GM23338 (cell line): ENCODE measurements at regions not wholly inside any gene's neighbourhood (a gene's known extent, or its start where the extent isn't known, plus 50 kb on each side); places are given as distances from the start of the nearest gene placed in this dataset.

ENCODE experiments used
- ATAC-seq: fragments of 200-7000 bp; cut with Tn5 transposase; 3 replicates; pipeline ENCODE4 v1.9.1; 2020
- DNase-seq: peaks from one replicate; pipeline ENCODE4 v3.0.0-alpha.2; 2015; ENCODE audit warnings: low spot score
- H2AFZ ChIP-seq: fragments of 200-600 bp; sonication (generic); 2 replicates; pipeline ENCODE4 v1.8.0; 2016; ENCODE audit warnings: antibody characterized with exemption, mild to moderate bottlenecking, moderate library complexity
- H3F3A ChIP-seq: fragments of 200-600 bp; sonication (generic); replicated peaks from 2 replicates; pipeline ENCODE4 v1.8.0; 2017; ENCODE audit warnings: antibody characterized with exemption, mixed run types, low read depth
- H3K27ac ChIP-seq: fragments of 200-600 bp; sonication (generic); 2 replicates; pipeline ENCODE4 v1.6.1; 2016; ENCODE audit warnings: low read depth
- H3K27me3 ChIP-seq: fragments of 200-600 bp; sonication (generic); 2 replicates; pipeline ENCODE4 v1.8.0; 2016; ENCODE audit warnings: mild to moderate bottlenecking, mixed run types, moderate library complexity; ENCODE audit not compliant: insufficient read depth
- H3K36me3 ChIP-seq: fragments of 200-600 bp; sonication (generic); 2 replicates; pipeline ENCODE4 v1.8.0; 2016; ENCODE audit warnings: mild to moderate bottlenecking; ENCODE audit not compliant: insufficient read depth
- H3K4me1 ChIP-seq: fragments of 200-600 bp; sonication (generic); 2 replicates; pipeline ENCODE4 v1.8.0; 2016; ENCODE audit warnings: mild to moderate bottlenecking, moderate library complexity; ENCODE audit not compliant: insufficient read depth
- H3K4me2 ChIP-seq: fragments of 200-600 bp; sonication (generic); 2 replicates; pipeline ENCODE4 v1.7.1; 2017; ENCODE audit warnings: mixed run types
- H3K4me3 ChIP-seq: fragments of 200-600 bp; sonication (generic); 2 replicates; pipeline ENCODE4 v1.6.1; 2016; ENCODE audit warnings: mixed run types
- H3K79me2 ChIP-seq: fragments of 200-600 bp; sonication (generic); replicated peaks from 2 replicates; pipeline ENCODE4 v1.8.0; 2017; ENCODE audit warnings: mild to moderate bottlenecking; ENCODE audit not compliant: insufficient read depth
- H3K9me2 ChIP-seq: fragments of 200-600 bp; sonication (generic); 2 replicates; pipeline ENCODE4 v1.8.0; 2017; ENCODE audit not compliant: insufficient read depth
- H4K20me1 ChIP-seq: fragments of 200-600 bp; sonication (generic); replicated peaks from 2 replicates; pipeline ENCODE4 v1.8.0; 2017; ENCODE audit warnings: mild to moderate bottlenecking; ENCODE audit not compliant: insufficient read depth
- H3K27ac Mint-ChIP-seq: 2 replicates; pipeline ENCODE4 v1.8.0; 2020; ENCODE audit warnings: inconsistent platforms, mild to moderate bottlenecking, moderate library complexity, mixed read lengths
- H3K27me3 Mint-ChIP-seq: 3 replicates; pipeline ENCODE4 v1.8.0; 2022; ENCODE audit warnings: low read depth, mild to moderate bottlenecking, moderate library complexity, mixed read lengths, inconsistent platforms; ENCODE audit not compliant: insufficient read depth, poor library complexity
- H3K36me3 Mint-ChIP-seq: 3 replicates; pipeline ENCODE4 v1.8.0; 2021; ENCODE audit warnings: low read depth, mild to moderate bottlenecking, inconsistent platforms, moderate library complexity, mixed read lengths
- H3K4me1 Mint-ChIP-seq: 3 replicates; pipeline ENCODE4 v1.8.0; 2020; ENCODE audit warnings: mild to moderate bottlenecking, inconsistent platforms, mixed read lengths
- H3K4me3 Mint-ChIP-seq: 3 replicates; pipeline ENCODE4 v1.8.0; 2021; ENCODE audit warnings: moderate library complexity, mild to moderate bottlenecking, inconsistent platforms, mixed read lengths
- H3K9me3 Mint-ChIP-seq: 3 replicates; pipeline ENCODE4 v1.8.0; 2020; ENCODE audit warnings: moderate library complexity, mild to moderate bottlenecking, inconsistent platforms, mixed read lengths
- CREB1 ChIP-seq: fragments of 250-450 bp; sonication (Bioruptor Pico); IDR thresholded peaks from 2 replicates; pipeline ENCODE4 v1.5.0; 2020; ENCODE audit warnings: low read depth, mild to moderate bottlenecking, moderate library complexity
- EZH2 ChIP-seq: fragments of 200-600 bp; sonication (generic); IDR thresholded peaks from one replicate; pipeline ENCODE4 v1.8.0; 2017; ENCODE audit warnings: antibody characterized with exemption, mild to moderate bottlenecking, low read depth; ENCODE audit not compliant: unreplicated experiment
- EZH2phosphoT487 ChIP-seq: fragments of 200-600 bp; sonication (generic); IDR thresholded peaks from one replicate; pipeline ENCODE4 v1.8.1; 2018; ENCODE audit warnings: antibody characterized with exemption; ENCODE audit not compliant: unreplicated experiment
- JUNB ChIP-seq: IDR thresholded peaks from one replicate; pipeline ENCODE4 v1.6.1; 2016; ENCODE audit warnings: antibody characterized with exemption; ENCODE audit not compliant: unreplicated experiment
- NANOG ChIP-seq: IDR thresholded peaks from 2 replicates; pipeline ENCODE4 v1.6.1; 2016; ENCODE audit warnings: antibody characterized with exemption, borderline replicate concordance
- POLR2AphosphoS5 ChIP-seq: IDR thresholded peaks from 2 replicates; pipeline ENCODE4 v1.6.1; 2016; ENCODE audit warnings: antibody characterized with exemption, low read depth
- STAT1 ChIP-seq: IDR thresholded peaks from one replicate; pipeline ENCODE4 v1.6.1; 2016; ENCODE audit warnings: antibody characterized with exemption; ENCODE audit not compliant: unreplicated experiment
- ZNF114 ChIP-seq: fragments of 250-450 bp; sonication (Bioruptor Pico); IDR thresholded peaks from 2 replicates; pipeline ENCODE4 v1.5.0; 2020; ENCODE audit warnings: mild to moderate bottlenecking, moderate library complexity
- ZNF331 ChIP-seq: fragments of 250-450 bp; sonication (Bioruptor Pico); IDR thresholded peaks from 2 replicates; pipeline ENCODE4 v1.5.0; 2020; ENCODE audit warnings: low read depth, mild to moderate bottlenecking, moderate library complexity
- ZNF462 ChIP-seq: fragments of 250-450 bp; sonication (Bioruptor Pico); IDR thresholded peaks from 2 replicates; pipeline ENCODE4 v1.5.0; 2020; ENCODE audit warnings: mild to moderate bottlenecking, moderate library complexity
- TF ChIP-seq, protein P1 (sequence below): IDR thresholded peaks from 2 replicates; pipeline ENCODE4 v1.6.1; 2016; ENCODE audit warnings: antibody characterized with exemption
- TF ChIP-seq, protein P2 (sequence below): IDR thresholded peaks from one replicate; pipeline ENCODE4 v1.6.1; 2018; ENCODE audit warnings: antibody characterized with exemption; ENCODE audit not compliant: unreplicated experiment
- TF ChIP-seq, protein P3 (sequence below), 2 experiments: fragments of 200-600 bp in 1 of 2; sonication (generic) in 1 of 2; conservative IDR thresholded peaks; 2 replicates each; pipeline versions ENCODE4 v1.5.1 to v1.6.1; 2016 to 2017; ENCODE audit warnings: antibody characterized with exemption in 2 of 2, low read depth in 2 of 2, mild to moderate bottlenecking in 2 of 2, moderate library complexity in 1 of 2

GRCh38 chr10:78543031-78543748, 509.5 kb downstream of the RPS24 start:
- Histone ChIP-seq H3K4me1 (no peaks in the 10 kb centered on the region), H3K27me3 (no peaks in the 10 kb centered on the region), H3K4me3 (no peak overlapping the region), H3F3A (no peaks in the 10 kb centered on the region), H3K9me2 (peaks cover 8% of the 10 kb centered on the region; the same call in 1 of the 2 replicates), H3K4me2 (no peak overlapping the region), H4K20me1 (no peaks in the 10 kb centered on the region), H3K36me3 (no peaks in the 10 kb centered on the region), H3K79me2 (no peaks in the 10 kb centered on the region), H3K27ac (no peak overlapping the region), H2AFZ (peak overlapping the region; percentile 52; the same call in 1 of the 2 replicates)
- H3K27ac Mint-ChIP-seq, result no peak overlapping the region
- TF ChIP-seq ZNF462 (no peak), CREB1 (no peak), POLR2AphosphoS5 (no peak), NANOG (no peak), EZH2 (no peak), ZNF331 (CRISPR knock-in tag) (no peak), ZNF114 (CRISPR knock-in tag) (no peak), JUNB (no peak), EZH2phosphoT487 (no peak), STAT1 (no peak)
- TF ChIP-seq, protein P1, sequence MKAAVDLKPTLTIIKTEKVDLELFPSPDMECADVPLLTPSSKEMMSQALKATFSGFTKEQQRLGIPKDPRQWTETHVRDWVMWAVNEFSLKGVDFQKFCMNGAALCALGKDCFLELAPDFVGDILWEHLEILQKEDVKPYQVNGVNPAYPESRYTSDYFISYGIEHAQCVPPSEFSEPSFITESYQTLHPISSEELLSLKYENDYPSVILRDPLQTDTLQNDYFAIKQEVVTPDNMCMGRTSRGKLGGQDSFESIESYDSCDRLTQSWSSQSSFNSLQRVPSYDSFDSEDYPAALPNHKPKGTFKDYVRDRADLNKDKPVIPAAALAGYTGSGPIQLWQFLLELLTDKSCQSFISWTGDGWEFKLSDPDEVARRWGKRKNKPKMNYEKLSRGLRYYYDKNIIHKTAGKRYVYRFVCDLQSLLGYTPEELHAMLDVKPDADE, result no peak
- TF ChIP-seq, protein P2, sequence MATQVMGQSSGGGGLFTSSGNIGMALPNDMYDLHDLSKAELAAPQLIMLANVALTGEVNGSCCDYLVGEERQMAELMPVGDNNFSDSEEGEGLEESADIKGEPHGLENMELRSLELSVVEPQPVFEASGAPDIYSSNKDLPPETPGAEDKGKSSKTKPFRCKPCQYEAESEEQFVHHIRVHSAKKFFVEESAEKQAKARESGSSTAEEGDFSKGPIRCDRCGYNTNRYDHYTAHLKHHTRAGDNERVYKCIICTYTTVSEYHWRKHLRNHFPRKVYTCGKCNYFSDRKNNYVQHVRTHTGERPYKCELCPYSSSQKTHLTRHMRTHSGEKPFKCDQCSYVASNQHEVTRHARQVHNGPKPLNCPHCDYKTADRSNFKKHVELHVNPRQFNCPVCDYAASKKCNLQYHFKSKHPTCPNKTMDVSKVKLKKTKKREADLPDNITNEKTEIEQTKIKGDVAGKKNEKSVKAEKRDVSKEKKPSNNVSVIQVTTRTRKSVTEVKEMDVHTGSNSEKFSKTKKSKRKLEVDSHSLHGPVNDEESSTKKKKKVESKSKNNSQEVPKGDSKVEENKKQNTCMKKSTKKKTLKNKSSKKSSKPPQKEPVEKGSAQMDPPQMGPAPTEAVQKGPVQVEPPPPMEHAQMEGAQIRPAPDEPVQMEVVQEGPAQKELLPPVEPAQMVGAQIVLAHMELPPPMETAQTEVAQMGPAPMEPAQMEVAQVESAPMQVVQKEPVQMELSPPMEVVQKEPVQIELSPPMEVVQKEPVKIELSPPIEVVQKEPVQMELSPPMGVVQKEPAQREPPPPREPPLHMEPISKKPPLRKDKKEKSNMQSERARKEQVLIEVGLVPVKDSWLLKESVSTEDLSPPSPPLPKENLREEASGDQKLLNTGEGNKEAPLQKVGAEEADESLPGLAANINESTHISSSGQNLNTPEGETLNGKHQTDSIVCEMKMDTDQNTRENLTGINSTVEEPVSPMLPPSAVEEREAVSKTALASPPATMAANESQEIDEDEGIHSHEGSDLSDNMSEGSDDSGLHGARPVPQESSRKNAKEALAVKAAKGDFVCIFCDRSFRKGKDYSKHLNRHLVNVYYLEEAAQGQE, result no peak
- TF ChIP-seq, protein P3, sequence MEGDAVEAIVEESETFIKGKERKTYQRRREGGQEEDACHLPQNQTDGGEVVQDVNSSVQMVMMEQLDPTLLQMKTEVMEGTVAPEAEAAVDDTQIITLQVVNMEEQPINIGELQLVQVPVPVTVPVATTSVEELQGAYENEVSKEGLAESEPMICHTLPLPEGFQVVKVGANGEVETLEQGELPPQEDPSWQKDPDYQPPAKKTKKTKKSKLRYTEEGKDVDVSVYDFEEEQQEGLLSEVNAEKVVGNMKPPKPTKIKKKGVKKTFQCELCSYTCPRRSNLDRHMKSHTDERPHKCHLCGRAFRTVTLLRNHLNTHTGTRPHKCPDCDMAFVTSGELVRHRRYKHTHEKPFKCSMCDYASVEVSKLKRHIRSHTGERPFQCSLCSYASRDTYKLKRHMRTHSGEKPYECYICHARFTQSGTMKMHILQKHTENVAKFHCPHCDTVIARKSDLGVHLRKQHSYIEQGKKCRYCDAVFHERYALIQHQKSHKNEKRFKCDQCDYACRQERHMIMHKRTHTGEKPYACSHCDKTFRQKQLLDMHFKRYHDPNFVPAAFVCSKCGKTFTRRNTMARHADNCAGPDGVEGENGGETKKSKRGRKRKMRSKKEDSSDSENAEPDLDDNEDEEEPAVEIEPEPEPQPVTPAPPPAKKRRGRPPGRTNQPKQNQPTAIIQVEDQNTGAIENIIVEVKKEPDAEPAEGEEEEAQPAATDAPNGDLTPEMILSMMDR (conservative IDR thresholded peaks at IDR 0.05; ENCODE audit: low read depth in 2 of 2), result no peak
- no peak overlapping the region for H3K4me3 Mint-ChIP-seq
- no peaks in the 10 kb centered on the region for H3K36me3 Mint-ChIP-seq
- DNase-seq (no peak), ATAC-seq (no peak)
- H3K27me3 Mint-ChIP-seq, result peaks cover 8% of the 10 kb centered on the region
- H3K9me3 Mint-ChIP-seq, result no peaks in the 10 kb centered on the region; the same call in 1 of the 3 replicates
- H3K4me1 Mint-ChIP-seq, result peaks cover 8% of the 10 kb centered on the region; the same call in 2 of the 3 replicates
